ENCODE measurements at regions not wholly inside any gene's neighbourhood (a gene's known extent, or its start where the extent isn't known, plus 50 kb on each side); places are given as distances from the start of the nearest gene placed in this dataset.

DNA sequence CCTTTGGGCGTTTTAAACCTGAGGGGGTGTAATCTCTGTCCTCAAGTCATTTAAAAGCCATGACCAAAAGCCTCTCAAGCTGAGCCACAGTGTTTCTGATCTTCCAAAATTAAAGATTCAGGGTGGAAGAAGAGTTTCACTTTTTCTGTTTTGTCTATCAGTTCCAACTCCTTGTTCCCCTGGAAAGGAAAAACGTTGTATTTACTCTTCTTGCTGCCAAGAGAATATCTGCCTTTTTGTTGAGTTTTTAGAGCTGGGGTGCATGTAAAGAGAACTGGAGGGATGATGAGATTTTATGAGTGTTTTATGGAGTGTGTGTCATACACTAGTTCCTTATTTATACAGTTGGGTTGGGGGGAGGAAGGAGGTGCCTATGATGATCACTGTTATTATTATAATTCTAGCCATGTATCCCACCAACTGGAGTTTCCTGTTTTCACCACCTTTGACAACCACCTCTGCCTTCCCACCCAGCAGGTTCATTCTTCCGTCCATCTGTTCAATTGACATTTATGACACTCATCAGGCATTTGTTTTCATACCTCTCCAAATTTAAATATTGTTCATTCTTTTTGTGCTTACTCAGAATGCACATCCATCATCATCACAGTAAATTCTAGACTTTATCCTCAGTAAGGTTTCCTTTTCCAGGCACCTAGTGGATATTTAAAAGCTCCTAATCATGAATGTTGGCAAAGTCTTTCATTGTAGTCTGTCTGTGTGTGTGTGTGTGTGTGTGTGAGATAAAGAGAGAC is 97.9 kb upstream of the MPDZ start:
- no peak for DNase-seq

DNA sequence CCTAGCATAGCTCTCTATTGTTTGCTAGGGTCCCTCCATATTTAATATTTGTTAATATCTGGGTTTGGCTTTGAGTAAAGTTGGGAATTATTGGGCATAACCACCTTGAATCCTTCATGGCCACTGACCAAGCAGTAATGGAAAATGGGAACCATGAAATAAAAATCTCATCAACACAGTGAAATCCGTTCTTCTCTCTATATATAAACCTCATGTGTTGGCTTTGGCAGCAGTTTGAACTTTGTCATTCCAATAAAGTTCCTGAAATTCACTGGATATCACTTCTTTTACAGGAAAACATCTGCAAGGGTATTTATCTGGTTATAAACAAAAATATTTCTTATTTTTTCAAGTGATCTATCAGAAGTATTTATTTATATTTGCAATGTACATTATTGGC is 93.0 kb upstream of the MPDZ start:
- DNase-seq, result no peak

DNA sequence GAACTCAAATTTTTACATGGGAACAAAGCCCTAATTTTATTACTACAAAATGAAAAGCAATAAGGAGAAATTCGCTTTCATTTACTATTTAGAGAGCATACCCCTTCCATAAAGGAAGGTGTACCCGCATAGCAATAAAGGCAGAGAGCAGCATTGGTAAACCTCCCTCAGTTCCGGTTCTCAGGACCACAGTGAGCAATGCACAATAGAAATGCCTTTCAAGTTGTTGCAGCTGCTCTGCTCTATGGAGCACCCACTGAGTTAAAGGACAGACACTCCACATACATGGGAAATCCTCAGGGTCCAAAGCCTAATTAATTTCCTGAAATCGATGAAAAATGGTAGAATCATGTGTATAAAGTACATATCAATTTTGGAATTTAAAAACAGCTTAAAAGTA is 89.9 kb upstream of the MPDZ start:
- DNase-seq, result no peak

DNA sequence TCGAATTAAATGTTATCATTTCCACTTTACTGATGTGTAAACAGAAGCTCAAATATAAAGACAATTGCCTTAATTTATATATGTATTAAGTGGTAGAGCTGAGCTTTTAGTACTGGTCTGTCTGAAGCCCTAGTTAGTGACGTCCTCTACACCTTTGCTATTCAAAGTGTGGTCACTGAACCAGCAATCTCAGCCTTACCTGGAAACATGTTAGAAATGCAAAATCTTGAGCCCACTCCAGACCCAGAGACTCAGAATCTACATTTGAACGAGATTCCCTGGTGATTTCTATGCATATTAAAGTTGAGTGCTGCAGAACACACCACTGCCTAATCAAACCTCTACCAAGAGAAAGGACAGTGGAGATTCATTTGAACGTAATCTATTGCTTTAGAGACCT is 88.3 kb upstream of the MPDZ start:
- DNase-seq, result no peak

DNA sequence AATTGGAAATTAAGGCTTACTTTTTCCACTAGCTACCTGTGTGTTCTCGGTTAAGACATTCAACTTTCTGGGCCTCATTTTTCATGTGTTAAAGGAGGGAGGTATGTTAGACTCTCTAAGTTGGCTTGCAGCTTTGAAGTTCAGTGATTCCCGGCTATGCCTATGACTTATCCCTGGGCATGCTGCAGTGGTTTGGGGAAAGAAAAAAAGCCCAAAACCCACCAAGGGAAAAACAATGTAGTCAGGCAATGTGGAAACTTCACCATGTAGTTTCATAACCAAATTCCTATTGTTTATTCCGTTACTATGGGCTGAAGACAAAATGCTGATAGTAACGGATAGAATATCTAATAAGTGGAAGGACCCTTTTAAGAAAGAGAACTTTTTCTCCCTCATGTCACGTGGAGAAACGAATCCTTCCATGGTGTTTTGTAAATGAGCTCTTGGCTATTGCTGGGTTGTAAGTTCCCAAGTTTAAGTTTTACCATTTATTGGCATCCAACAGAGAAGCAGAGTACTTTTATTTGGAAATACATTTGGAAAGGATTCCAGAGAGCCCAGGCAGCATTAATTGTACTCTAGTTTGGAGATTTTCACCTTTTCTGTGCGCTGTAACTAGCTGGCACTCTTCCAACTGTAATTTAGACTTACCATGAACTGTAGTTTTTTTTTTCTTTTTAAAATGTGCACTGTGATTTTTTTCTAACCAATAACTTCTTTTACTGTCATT is 84.9 kb upstream of the MPDZ start:
- DNase-seq, result no peak

DNA sequence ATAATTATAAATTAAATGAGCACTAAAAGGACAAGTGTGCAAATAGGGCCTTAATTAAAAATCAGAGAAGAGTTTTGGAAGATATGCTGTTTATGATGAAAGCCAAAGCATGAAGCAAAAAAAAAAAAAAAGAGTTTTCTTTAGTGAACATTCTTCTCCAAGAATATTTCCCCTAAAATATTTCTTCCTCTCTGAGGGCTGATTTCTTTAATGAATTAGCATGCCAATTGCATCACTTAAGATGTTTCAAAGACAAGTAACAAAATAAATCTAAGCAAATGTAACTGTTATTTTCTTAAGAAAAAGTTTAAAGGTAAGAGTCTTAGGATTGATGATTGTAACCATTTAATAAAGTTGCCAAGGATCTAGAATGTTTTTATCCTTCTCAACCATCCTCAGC is 81.6 kb upstream of the MPDZ start:
- DNase-seq, result no peak

DNA sequence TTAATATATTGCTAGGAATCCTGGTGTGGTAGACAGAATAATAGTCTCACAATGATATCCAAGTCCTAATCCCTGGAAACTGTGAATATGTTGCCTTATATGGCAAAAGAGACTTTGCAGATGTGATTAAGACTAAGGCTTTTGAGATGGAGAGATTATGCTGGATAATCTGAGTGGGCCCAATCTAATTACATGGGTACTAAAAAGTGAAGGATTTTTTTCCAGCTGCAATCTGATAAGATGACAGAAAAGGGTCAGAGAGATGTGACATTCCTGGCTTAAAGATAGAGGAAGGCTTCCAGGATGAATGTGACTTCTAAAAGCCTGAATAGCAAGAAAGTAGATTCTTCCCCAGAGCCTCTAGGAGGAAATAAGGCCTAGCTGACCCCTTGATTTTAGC is 80.7 kb upstream of the MPDZ start:
- DNase-seq, result no peak

DNA sequence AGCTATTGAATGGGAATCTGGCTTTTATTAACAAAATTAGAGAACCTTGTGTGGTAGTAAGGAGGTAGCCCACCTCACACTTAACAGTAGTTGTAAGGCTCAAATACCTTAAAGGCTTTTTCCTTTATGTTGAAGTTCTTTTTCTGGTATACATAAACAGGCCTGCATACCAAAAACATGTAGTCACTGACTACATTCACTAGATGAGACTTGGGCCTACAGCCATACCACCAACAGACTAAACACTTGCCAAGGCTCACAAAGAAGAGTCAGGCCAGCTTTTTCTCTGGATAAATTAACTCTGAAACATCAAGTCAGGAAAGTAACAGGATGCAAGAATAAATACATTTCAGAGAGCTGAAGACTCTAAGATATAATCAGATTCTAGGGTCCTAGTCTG is 78.6 kb upstream of the MPDZ start:
- DNase-seq, result no peak

DNA sequence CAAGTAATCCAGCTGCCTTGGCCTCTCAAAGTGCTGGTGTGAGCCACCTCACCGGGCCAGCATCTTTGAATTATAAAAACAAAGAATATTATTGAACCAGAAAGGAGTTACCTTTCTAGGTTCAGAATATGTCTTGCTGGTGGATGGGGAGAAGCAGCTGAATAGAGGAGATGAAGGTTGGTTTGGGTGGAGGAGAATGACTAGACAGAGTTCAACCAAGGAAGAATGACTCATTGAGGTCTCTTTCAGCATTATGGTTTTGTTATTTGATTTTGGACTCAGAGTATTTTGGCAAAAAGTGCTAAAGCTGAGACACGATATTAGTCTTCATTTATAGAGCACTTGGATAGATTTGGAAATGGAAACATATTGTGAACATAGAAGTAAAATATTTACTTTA is 75.2 kb upstream of the MPDZ start:
- no peak for DNase-seq

DNA sequence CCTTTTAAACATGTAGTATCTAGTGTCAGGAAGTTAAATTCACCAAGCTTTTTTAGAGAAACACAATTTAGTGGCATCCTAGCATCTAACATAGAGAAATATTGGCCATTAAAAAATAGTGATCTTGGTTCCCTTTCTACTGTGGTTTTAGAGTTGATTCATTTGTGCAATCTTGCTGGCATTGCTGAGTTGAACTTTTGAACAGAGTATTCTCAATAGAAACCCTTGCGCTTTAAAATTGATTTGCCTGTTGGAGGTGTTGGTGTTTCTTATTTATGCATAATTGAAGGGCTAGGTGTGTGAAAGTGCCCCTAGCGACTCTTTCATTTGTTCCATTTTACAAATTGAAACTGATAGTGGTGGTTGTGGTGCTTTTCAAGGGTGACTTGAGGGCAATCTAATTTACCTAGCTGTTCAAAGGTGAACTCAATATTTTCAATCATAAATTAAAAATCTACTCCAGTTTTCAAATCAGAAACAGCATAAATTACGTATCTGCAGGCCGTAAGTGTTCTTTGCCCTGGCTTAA is 73.0 kb upstream of the MPDZ start:
- DNase-seq, result no peak

DNA sequence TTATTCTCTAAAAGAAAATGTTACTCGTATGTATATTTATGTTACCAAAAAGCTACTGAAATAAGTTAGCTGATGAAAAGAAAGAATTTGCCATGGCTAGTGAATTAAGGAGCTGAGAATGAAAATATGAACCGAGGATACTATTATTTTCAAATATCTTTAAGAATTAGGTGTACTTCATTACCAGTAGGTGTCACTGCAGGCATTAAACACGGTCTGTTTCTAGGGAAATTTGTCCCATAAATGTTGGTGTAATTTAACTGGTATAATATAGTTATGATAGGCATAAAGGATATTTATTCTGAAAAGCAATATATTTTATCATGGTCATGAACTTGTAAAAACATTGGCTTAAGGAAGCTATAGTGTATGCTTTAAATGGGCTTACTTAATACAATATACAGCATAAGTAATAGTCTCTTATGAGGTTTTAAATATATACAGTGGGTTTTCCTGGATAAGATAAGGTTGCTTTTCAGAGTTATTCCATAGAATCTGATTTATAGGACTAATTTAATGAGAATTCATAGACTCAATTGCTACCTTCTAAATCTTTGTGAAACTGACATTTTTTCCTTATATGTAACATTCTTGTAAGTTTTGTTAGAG is 72.4 kb upstream of the MPDZ start:
- DNase-seq, result no peak

DNA sequence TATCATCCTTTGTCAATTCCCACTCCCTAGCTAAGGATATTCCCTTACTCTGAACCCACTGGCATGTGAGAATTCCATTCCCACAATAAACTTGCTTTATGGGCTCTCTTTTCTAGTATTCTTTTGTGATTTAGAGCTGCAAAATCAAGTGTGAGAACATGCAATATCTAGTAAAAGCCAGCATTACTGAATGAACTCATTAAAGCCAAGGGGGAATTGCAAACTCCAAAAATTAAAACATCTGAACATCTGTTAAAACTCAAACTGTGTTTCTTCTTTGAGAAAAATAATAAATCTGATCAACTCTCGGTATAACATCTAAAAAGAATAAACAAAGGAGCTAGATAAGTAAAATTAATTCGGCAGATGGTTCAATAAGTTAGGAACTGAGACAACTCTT is 53.1 kb upstream of the MPDZ start:
- no peak for DNase-seq

DNA sequence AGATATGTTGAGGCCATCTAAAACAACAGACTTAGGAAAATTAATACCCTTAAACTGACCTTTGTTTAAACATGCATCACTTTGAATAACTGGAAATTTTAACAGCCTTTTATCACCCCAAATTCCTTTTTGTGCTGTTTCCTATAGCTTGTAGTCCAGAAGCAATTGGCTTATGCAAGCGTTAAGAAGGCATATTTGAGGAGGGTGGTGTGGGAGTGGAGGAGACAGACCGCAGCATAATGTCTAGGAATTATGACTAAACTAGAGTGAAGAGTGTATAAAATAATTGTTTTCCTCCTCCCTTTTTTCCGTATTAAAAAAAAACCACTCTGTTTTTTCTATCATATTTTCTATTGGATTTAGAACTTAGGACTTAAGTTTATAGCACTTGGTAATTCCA is 51.8 kb upstream of the MPDZ start:
- no peak for DNase-seq

DNA sequence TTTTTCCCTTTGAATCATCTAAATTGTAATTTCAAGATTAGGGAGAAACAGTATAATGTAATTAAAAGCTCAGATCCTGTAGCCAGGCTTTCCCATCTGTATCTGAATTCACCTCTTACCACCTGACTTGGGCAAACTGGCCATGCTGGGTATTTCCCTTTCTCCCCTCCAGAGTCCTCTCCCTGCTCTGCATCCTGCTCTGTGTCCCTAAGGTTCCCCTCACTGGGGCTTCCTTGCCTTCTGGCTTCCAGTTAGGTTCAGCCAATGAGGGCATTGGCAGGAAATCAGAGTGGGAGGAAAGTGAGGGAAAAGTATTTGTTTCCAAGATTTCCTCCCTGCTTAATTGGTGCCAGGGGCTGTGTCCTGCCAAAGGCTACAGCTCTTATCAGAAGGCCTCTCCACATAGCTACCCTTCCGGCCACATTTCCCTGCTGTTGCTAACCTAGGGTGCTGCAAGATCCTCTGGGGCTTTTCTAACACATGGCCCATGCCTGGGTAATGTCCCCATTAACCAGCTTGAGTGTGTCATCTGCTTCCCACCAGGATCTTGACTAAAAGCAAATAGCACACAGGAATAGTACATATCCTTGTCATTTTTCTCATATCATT is 51.0 kb upstream of the MPDZ start:
- DNase-seq, result no peak
